B cell (primary cell): ENCODE measurements at regions not wholly inside any gene's neighbourhood (a gene's known extent, or its start where the extent isn't known, plus 50 kb on each side); places are given as distances from the start of the nearest gene placed in this dataset.

Experiments
- ATAC-seq: fragments of 200-7000 bp; cut with Tn5 transposase; one replicate; pipeline ENCODE4 v1.10.0; 2021; ENCODE audit warnings: low read depth, mild to moderate bottlenecking, moderate number of reproducible peaks, moderate library complexity
- CTCF ChIA-PET: fragments of 350-600 bp; sonication (Branson Sonifier 250); formaldehyde crosslinking; loops from one replicate; lab custom pipeline; 2021; ENCODE audit warnings: antibody characterized with exemption, inconsistent platforms; lab: Charles Lee
- POLR2A ChIA-PET: fragments of 350-600 bp; sonication (Branson Sonifier 250); formaldehyde crosslinking; loops from one replicate; lab custom pipeline; 2021; ENCODE audit warnings: antibody characterized with exemption; lab: Charles Lee
- DNase-seq: peaks from one replicate; pipeline ENCODE4 v3.0.0; 2013
- H2AFZ ChIP-seq: 2 replicates; pipeline ENCODE4 v1.6.1; 2012; ENCODE audit warnings: mild to moderate bottlenecking, low read depth, low read length; ENCODE audit not compliant: insufficient read depth, poor library complexity, severe bottlenecking
- H3K27ac ChIP-seq, 2 donors: 1 replicate in 1 of 2; 2 replicates in 1 of 2; pipeline ENCODE4 v1.5.1; 2012 to 2013; ENCODE audit warnings: low read length in 2 of 2, mild to moderate bottlenecking in 2 of 2, moderate library complexity in 1 of 2
- H3K27me3 ChIP-seq, 4 experiments: fragments of 200-600 bp in 1 of 4; sonication (generic) in 1 of 4; replicated peaks in 1 of 4; 1 replicate in 2 of 4; 2 replicates in 2 of 4; pipeline versions ENCODE4 v1.6.1 to v1.7.0; 2013 to 2016; ENCODE audit warnings: low read length in 3 of 4, mild to moderate bottlenecking in 2 of 4, mixed read lengths in 1 of 4, moderate library complexity in 1 of 4; ENCODE audit not compliant: insufficient read depth in 4 of 4, control insufficient read depth in 3 of 4; ENCODE audit errors: control extremely low read depth in 1 of 4
- H3K36me3 ChIP-seq, 2 experiments: replicated peaks in 1 of 2; 1 replicate in 1 of 2; 2 replicates in 1 of 2; pipeline versions ENCODE4 v1.6.1 to v1.7.1; 2013; ENCODE audit warnings: low read length in 1 of 2; ENCODE audit not compliant: insufficient read depth in 2 of 2, control insufficient read depth in 1 of 2; ENCODE audit errors: control extremely low read depth in 1 of 2, extremely low read depth in 1 of 2
- H3K4me1 ChIP-seq, 2 donors: fragments of 200-600 bp in 1 of 2; sonication (generic) in 1 of 2; 1 replicate in 1 of 2; 2 replicates in 1 of 2; pipeline versions ENCODE4 v1.5.1 to v1.6.1; 2013 to 2017; ENCODE audit warnings: low read length in 2 of 2; ENCODE audit not compliant: control insufficient read depth in 2 of 2, insufficient read depth in 2 of 2
- H3K4me2 ChIP-seq: replicated peaks from 2 replicates; pipeline ENCODE3; 2012; ENCODE audit warnings: mild to moderate bottlenecking, low read depth, low read length; ENCODE audit not compliant: poor library complexity, severe bottlenecking
- H3K4me3 ChIP-seq, 5 experiments: fragments of 200-600 bp in 1 of 5; sonication (generic) in 1 of 5; 1 replicate in 3 of 5; 2 replicates in 2 of 5; pipeline versions ENCODE4 v1.5.1 to v1.7.0; 2011 to 2016; ENCODE audit warnings: low read length in 4 of 5, mild to moderate bottlenecking in 4 of 5, low read depth in 2 of 5, control low read depth in 1 of 5, moderate library complexity in 1 of 5; ENCODE audit not compliant: insufficient read depth in 1 of 5; ENCODE audit errors: control extremely low read depth in 1 of 5, extremely low read depth in 1 of 5
- H3K79me2 ChIP-seq: fragments of 200-600 bp; sonication (generic); one replicate; pipeline ENCODE4 v1.6.0; 2016; ENCODE audit warnings: low read length; ENCODE audit not compliant: control insufficient read depth, insufficient read depth
- H3K9ac ChIP-seq: fragments of 200-600 bp; sonication (generic); 2 replicates; pipeline ENCODE4 v1.6.1; 2017; ENCODE audit warnings: mild to moderate bottlenecking, low read length, moderate library complexity
- H3K9me3 ChIP-seq, 3 donors: one replicate each; pipeline versions ENCODE4 v1.6.1 to v1.7.1; 2013; ENCODE audit warnings: low read length in 2 of 3; ENCODE audit not compliant: control insufficient read depth in 2 of 3, insufficient read depth in 1 of 3; ENCODE audit errors: control extremely low read depth in 1 of 3
- H4K20me1 ChIP-seq: 2 replicates; pipeline ENCODE4 v1.6.0; 2012; ENCODE audit warnings: mild to moderate bottlenecking, low read length; ENCODE audit not compliant: insufficient read depth, control insufficient read depth, poor library complexity, severe bottlenecking
- H3K27ac Mint-ChIP-seq: one replicate; pipeline ENCODE4 v1.8.0; 2021; ENCODE audit warnings: mixed read lengths
- H3K27me3 Mint-ChIP-seq: one replicate; pipeline ENCODE4 v1.8.0; 2021; ENCODE audit warnings: mixed read lengths
- H3K4me1 Mint-ChIP-seq: one replicate; pipeline ENCODE4 v1.8.0; 2021; ENCODE audit warnings: mixed read lengths
- H3K4me3 Mint-ChIP-seq: one replicate; pipeline ENCODE4 v1.8.0; 2021; ENCODE audit warnings: mixed read lengths
- H3K9me3 Mint-ChIP-seq: one replicate; pipeline ENCODE4 v1.8.0; 2022; ENCODE audit warnings: mixed read lengths; ENCODE audit not compliant: insufficient read depth
- EZH2 ChIP-seq: IDR thresholded peaks from 2 replicates; pipeline ENCODE4 v1.6.1; 2012; ENCODE audit warnings: borderline replicate concordance, low read depth, mild to moderate bottlenecking, moderate library complexity, low read length; ENCODE audit not compliant: insufficient read depth, poor library complexity, severe bottlenecking
- WGBS: methylation state at CpG from one replicate; pipeline ENCODE4 v1.1.5; 2013; ENCODE audit warnings: missing lambda C conversion rate; ENCODE audit not compliant: insufficient coverage; 5-methylcytosine and 5-hydroxymethylcytosine counted together
- intact Hi-C: fragments of 100-400 bp; cut with micrococcal nuclease; formaldehyde crosslinking; loops from one replicate; pipeline ENCODE4 v1.10.0; 2022
- TF ChIP-seq, protein P1 (sequence below): fragments of 200-600 bp; IDR thresholded peaks from one replicate; pipeline ENCODE4 v1.8.0; 2022; ENCODE audit warnings: antibody characterized with exemption, mild to moderate bottlenecking

DNA sequence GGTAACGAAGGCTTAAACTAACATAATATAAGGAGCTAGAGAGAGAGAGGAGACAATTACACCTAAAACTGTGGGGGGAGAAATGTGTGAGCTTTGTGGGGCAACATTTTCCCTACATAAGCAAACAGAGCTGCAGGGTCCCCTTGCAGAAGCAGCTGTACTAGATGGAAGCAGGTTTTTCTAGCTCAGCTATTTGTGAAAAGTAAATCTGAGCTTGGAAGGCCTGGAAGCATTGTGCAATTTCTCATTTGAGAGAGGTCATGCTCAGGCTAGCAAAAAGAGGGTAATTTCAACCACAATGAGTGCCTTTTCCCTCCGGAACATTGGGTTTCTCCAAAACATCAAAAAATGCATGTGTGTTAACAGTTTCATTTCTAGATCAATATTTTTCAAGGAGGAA lies 130.0 kb downstream of the ARL4C start:
- H4K20me1 ChIP-seq: no peaks in the 10 kb centered on the region
- TF ChIP-seq EZH2: no peak
- TF ChIP-seq, protein P1, sequence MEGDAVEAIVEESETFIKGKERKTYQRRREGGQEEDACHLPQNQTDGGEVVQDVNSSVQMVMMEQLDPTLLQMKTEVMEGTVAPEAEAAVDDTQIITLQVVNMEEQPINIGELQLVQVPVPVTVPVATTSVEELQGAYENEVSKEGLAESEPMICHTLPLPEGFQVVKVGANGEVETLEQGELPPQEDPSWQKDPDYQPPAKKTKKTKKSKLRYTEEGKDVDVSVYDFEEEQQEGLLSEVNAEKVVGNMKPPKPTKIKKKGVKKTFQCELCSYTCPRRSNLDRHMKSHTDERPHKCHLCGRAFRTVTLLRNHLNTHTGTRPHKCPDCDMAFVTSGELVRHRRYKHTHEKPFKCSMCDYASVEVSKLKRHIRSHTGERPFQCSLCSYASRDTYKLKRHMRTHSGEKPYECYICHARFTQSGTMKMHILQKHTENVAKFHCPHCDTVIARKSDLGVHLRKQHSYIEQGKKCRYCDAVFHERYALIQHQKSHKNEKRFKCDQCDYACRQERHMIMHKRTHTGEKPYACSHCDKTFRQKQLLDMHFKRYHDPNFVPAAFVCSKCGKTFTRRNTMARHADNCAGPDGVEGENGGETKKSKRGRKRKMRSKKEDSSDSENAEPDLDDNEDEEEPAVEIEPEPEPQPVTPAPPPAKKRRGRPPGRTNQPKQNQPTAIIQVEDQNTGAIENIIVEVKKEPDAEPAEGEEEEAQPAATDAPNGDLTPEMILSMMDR: no peak
- no peaks in the 10 kb centered on the region for H3K9me3 ChIP-seq
- no peak overlapping the region for H3K4me3 ChIP-seq
- ATAC-seq (no peak), DNase-seq (no peak)
- H3K36me3 ChIP-seq: no peaks in the 10 kb centered on the region
- intact Hi-C loops: loop anchor here (10.0 kb wide), 1 partner anchor 48 kb away; no protein-coding TSS in a partner anchor
- Mint-ChIP-seq H3K9me3 (no peaks in the 10 kb centered on the region), H3K27ac (no peak overlapping the region), H3K27me3 (peaks cover 20% of the 10 kb centered on the region), H3K4me1 (peaks cover 18% of the 10 kb centered on the region), H3K4me3 (no peak overlapping the region)
- no peak overlapping the region for H3K27ac ChIP-seq
- H3K4me1 ChIP-seq: peaks cover 5 to 15% of the 10 kb centered on the region in 2 donors
- no peak overlapping the region for H3K9ac ChIP-seq
- ChIA-PET CTCF (interaction anchor here (1.1 kb wide), 1 partner anchor 10 kb away, joined by 3 read pairs; no protein-coding TSS in a partner anchor), POLR2A (no interaction called here)
- H3K4me2 ChIP-seq: no peak overlapping the region
- H3K79me2 ChIP-seq: no peaks in the 10 kb centered on the region
- H3K27me3 ChIP-seq: peaks cover 0 to 16% (median 7%) of the 10 kb centered on the region in 4 experiments
- WGBS: no CpG with 5 or more reads among the region's 2 CpGs
- no peak overlapping the region for H2AFZ ChIP-seq

DNA sequence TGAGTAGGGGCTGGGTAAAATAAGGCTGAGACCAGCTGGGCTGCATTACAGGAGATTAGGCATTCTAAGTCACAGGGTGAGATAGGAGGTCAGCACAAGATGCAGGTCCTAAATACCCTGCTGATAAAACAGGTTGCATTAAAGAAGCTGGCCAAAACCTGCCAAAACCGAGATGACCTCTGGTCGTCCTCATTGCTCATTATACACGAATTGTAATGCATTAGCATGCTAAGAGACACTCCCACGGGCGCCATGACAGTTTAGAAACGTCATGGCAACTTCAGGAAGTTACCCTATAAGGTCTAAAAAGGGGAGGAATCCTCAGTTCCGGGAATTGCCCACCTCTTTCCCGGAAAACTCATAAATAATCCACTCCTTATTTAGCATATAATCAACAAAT lies 132.2 kb downstream of the ARL4C start:
- ATAC-seq (no peak), DNase-seq (no peak)
- ChIA-PET CTCF (no interaction called here), POLR2A (no interaction called here)
- Mint-ChIP-seq H3K27me3 (peaks cover 28% of the 10 kb centered on the region), H3K9me3 (no peaks in the 10 kb centered on the region), H3K4me3 (no peak overlapping the region), H3K27ac (no peak overlapping the region), H3K4me1 (peaks cover 18% of the 10 kb centered on the region)
- Histone ChIP-seq H3K4me1 (peaks cover 5 to 15% of the 10 kb centered on the region in 2 donors), H3K4me3 (no peak overlapping the region), H3K27me3 (peaks cover 0 to 21% (median 7%) of the 10 kb centered on the region in 4 experiments), H3K27ac (no peak overlapping the region), H3K36me3 (no peaks in the 10 kb centered on the region), H3K9ac (no peak overlapping the region), H3K4me2 (no peak overlapping the region), H4K20me1 (no peaks in the 10 kb centered on the region), H3K9me3 (no peaks in the 10 kb centered on the region), H2AFZ (no peak overlapping the region), H3K79me2 (no peaks in the 10 kb centered on the region)
- WGBS: 87% methylated on average over 6 of the region's 8 CpGs
- intact Hi-C loops: loop anchor here (10.0 kb wide), 1 partner anchor 50 kb away; no protein-coding TSS in a partner anchor
- TF ChIP-seq, protein P1: no peak
- no peak for TF ChIP-seq EZH2
